HG02870 (cell line): ENCODE measurements at regions not wholly inside any gene's neighbourhood (a gene's known extent, or its start where the extent isn't known, plus 50 kb on each side); places are given as distances from the start of the nearest gene placed in this dataset.
"Not testable (repeated sequence)": the region's sequence is repeated elsewhere in the genome, so short reads cannot be mapped to it uniquely, and the experiment has no call there.

Source experiments
- ATAC-seq: cut with Tn5 transposase; IDR thresholded peaks from one replicate; pipeline ENCODE4 v1.9.1; 2021; ENCODE audit warnings: mild to moderate bottlenecking, moderate library complexity; ENCODE audit not compliant: unreplicated experiment

- no peak for ATAC-seq
These were observed 295.8 kb upstream of the ZNF804A start for GRCh38 chr2:184302506-184302905.

- ATAC-seq = no peak
These were observed 294.3 kb upstream of the ZNF804A start for GRCh38 chr2:184304006-184304405.

DNA sequence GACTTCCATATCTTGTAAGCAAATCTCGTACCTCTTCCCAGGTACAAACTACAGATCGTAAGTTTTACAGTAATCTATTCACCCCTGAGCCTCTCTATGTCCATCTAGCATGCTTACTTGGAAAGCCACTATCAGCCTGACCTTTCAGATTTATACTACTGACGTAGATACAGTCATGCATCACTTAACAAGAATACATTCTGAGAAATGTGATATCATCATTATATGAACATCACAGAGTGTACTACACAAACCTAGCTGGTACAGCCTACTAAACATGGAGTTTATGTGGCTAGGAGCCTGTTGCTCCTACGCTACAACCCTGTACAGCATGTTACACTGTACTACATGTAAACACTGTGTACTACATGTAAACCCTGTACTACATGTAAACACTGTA is 293.2 kb upstream of the ZNF804A start:
- ATAC-seq = no peak

- ATAC-seq = no peak
These were observed 289.6 kb upstream of the ZNF804A start for GRCh38 chr2:184308706-184309105.

DNA sequence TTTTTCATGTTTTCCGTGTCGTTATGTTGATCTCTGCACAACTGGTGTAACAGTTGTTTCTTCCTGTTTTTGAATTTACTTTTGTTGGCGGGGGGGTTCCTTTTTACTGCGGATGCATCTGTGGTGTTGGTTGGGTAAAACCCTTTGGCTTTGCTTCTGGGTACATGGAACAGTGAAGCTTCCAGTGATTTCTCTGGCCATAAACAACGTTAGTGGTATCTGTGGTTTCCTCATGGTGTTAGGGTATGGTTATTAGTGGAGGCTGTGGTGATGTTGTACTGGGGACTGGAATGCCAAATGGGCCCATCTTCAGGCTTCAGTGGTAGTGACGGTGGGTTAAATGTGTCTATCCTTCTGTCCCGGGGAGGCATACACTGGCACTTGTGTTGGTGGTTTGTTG is 285.4 kb upstream of the ZNF804A start:
- no peak for ATAC-seq

GRCh38 chr2:184314829-184315228 is 283.5 kb upstream of the ZNF804A start:
- no peak for ATAC-seq

DNA sequence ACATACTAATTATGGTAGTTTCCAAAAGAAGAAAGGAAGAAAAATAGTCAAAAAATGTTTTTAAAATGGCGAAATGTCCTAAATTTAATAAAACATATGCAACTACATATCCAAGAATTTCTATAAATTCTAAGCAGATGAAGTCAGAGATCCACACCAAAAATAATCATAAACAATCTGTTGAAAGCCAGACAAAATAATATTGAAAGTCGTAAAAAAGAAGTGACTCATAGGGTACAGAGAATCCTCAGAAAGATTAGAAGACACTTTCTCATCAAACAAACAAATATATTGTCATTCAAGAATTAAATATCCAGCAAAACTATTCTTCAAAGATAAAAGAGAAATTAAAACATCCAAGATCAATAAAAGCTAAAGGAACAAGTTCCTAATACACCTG is 281.4 kb upstream of the ZNF804A start:
- ATAC-seq = no peak

DNA sequence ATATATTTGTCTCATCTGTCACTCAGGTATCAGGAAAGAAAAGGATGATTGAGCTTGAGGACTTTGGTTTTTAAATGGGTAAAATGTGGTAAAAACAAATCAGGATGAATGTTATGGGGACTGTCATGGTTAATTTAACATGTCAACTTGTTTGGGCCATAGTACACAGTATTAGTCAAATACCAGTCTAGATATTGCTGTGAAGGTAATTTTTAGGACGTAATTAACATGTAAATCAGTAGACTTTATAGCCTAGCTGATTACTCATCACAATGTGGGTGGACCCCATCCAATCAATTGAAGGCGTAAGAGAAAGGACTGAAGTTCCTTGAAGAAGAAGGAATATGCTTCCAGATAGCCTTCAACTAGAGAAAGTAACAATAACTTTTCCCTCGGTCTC is 275.7 kb upstream of the ZNF804A start:
- ATAC-seq = peak; percentile 78

GRCh38 chr2:184326066-184326465 is 272.3 kb upstream of the ZNF804A start:
- no peak for ATAC-seq

- not testable (repeated sequence) for ATAC-seq
These were observed 270.5 kb upstream of the ZNF804A start for GRCh38 chr2:184327805-184328204.

DNA sequence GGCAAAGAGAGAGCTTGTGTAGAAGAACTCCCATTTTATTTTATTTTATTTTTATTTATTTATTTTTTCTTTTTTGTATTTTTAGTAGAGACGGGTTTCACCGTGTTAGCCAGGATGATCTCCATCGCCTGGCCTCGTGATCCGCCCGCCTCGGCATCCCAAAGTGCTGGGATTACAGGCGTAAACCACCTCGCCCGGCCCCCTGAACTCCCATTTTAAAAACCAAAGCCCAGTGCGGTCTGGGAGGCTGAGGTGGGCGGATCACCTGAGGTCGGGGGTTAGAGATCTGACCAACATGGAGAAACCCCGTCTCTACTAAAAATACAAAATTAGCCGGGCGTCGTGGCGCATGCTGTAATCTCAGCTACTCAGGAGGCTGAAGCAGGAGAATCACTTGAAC is 267.8 kb upstream of the ZNF804A start:
- not testable (repeated sequence) for ATAC-seq

- ATAC-seq = no peak
These were observed 261.6 kb upstream of the ZNF804A start for GRCh38 chr2:184336688-184337087.

DNA sequence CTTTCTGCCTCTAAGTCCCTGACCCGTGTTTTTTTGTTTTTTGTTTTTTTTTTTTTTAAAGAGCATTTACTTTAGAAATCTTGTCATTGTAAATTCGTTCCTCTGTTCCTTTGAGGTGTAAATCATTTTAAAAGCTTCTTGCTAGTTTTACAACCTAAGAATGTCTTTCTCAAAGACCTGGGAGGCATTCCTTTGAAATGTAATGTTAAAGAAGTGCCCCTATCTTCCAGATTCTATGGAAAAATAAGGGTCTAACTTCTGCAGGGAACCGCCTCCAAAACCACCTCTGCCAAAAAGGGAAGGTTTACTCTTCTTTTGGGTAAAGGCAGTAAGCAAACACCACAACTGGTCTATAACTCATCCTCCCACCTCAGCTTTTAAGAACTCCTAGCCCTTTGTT is 259.6 kb upstream of the ZNF804A start:
- ATAC-seq = no peak

DNA sequence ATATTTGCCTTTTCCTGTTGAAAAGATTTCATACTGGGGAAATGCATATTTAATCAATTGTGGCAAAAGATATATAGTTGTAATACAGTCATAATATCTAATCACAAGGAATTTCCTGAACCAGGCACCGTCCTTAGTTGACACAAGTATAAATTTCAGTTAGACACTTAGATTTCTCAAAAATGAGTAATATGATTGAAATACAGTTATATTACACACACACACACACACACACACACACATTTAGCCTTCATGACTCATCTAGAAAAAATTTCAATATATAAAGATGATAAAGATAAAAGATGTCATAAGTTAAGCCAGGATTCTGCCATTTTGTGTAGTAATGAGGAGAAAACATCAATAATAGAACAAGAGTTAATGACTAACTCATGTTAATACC is 258.4 kb upstream of the ZNF804A start:
- ATAC-seq = no peak

DNA sequence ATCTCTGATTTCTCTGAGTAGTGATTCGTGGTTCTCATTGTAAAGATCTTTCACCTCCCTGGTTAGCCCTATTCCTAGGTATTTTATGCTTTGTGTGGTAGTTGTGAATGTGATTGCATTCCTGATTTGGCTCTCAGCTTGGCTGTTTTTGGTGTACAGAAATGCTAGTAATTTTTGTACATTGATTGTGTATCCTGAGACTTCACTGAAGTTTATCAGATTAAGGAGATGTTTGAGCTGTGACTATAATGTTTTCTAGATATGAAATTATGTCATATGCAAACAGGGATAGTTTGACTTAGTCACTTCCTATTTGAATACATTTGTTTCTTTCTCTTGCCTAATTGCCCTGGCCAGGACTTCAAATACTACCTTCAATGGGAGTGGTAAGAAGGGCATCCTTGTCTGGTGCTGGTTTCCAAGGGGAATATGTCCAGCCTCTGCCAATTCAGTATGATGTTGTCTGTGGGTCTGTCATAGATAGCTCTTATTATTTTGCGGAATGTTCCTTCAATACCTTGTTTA is 251.9 kb upstream of the ZNF804A start:
- ATAC-seq = no peak

- ATAC-seq = no peak
These were observed 247.2 kb upstream of the ZNF804A start for GRCh38 chr2:184351126-184351525.

GRCh38 chr2:184357033-184357432 is 241.3 kb upstream of the ZNF804A start:
- ATAC-seq = no peak

DNA sequence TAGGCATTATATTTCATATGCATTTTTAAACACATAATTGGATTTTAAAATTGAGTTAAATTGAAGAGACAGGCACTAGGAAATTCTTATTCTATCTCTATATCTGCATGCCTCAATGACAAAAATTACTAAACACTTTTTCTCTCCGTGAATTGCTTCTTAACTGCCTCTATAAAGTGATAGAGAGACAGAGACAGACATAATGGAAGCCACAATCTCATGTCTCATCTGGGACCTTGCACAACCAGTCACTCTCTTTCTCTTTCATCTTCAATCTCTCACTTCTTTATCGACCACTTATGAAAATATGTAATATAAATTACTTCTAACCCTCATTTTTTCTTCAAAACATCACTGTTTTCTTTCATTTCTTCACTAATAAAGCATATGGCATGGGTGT is 238.9 kb upstream of the ZNF804A start:
- ATAC-seq = no peak

DNA sequence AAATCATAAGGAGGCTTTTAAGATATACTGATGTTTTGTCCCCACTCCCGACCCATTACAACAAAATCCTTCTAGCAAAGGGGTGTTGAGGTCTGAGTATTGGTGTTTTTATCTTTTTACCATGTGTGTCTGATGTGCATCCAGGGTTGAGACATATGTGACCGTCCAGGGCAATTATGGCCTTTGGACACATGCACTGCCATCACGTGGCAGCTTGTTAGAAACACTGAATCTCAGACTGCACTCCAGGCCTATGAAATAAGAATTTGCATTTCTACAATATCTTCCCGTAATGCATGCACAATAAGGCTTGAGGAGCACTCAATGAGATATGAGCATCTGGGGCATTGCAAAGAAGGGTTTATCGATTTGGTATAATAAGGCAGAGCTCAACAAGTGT is 235.1 kb upstream of the ZNF804A start:
- no peak for ATAC-seq

DNA sequence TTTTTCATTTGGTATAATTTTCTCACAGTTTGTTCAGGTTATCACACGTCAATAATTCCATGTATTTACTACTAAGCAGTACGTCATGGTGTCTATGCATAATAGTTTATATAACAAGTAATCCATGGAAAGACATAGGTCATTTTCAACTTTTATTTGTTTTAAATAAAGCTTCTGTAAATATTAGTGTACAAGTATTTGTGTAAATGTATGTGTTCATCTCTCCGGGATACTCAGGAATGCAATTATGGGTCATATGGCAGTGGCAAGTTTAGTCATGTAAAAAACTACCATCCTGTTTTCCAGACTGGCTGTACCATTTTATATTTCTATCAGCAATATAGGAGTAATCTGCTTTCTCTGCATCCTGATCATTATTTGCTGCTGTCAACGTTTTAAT is 231.1 kb upstream of the ZNF804A start:
- ATAC-seq = no peak

GRCh38 chr2:184369307-184369706 is 229.0 kb upstream of the ZNF804A start:
- no peak for ATAC-seq

GRCh38 chr2:184370954-184371353 is 227.4 kb upstream of the ZNF804A start:
- peak; percentile 59 for ATAC-seq

GRCh38 chr2:184371641-184372040 is 226.7 kb upstream of the ZNF804A start:
- ATAC-seq = no peak

DNA sequence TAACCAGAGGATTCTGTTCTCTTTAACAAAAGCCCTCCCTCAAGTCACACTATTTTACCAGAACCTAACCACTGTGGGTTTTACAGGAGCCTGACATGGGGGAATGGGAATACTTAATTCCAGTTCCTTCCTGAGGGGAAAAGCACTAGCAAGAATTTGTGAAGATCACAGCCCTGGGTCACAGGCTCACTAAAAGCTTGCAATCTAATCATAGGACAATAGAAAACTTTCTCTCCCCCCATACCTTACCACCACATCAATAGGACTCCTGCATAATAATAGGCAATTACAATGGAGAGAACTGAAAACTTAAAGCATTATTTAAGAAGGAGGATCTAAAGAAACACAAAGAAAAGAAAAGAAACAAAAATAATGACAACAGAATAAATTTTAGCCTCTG is 225.8 kb upstream of the ZNF804A start:
- ATAC-seq = no peak
